ENCODE measurements at regions not wholly inside any gene's neighbourhood (a gene's known extent, or its start where the extent isn't known, plus 50 kb on each side); places are given as distances from the start of the nearest gene placed in this dataset.

- TF ChIP-seq POLR2A (IDR thresholded peaks at IDR 0.05; ENCODE audit: low read length) (no peak), GATA1 (IDR thresholded peaks at IDR 0.05; ENCODE audit: low read depth, low read length) (no peak)
Measured at GRCh38 chr2:221653182-221653581, 81.1 kb upstream of the EPHA4 start.

Measured in erythroblast (primary cell).